ENCODE measurements at regions not wholly inside any gene's neighbourhood (a gene's known extent, or its start where the extent isn't known, plus 50 kb on each side); places are given as distances from the start of the nearest gene placed in this dataset.
"Not testable (repeated sequence)": the region's sequence is repeated elsewhere in the genome, so short reads cannot be mapped to it uniquely, and the experiment has no call there.

DNA sequence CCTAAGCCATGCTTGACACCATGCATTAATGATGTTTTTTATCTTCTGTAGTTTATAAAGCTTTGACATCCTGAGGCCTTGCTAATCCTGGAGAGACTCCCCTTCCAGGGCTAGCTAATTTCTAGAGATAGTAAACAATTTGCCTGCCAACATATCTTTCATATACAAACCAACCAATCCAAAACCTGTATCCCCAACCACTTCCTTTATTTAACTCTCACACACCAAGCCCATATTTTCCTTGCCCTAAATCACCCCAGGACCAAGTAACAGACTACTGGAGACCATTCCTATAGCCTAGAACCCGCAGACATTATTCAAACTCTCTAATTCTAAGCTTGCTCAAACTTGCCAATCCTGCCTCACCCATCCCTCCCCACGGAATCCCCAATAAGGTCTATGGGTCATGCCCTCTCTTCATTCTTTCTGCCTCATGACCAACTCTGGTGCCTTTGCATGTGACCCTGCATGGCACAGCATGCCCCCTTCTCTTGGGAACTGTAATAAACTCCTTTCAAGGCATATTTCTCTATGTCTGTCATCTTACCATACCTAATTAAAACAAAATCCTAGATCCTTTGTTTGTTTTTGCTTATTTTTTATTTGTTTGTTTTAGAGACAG, 116.6 kb upstream of the CACUL1 start:
- H3K4me1 Mint-ChIP-seq = no peaks in the 10 kb centered on the region

DNA sequence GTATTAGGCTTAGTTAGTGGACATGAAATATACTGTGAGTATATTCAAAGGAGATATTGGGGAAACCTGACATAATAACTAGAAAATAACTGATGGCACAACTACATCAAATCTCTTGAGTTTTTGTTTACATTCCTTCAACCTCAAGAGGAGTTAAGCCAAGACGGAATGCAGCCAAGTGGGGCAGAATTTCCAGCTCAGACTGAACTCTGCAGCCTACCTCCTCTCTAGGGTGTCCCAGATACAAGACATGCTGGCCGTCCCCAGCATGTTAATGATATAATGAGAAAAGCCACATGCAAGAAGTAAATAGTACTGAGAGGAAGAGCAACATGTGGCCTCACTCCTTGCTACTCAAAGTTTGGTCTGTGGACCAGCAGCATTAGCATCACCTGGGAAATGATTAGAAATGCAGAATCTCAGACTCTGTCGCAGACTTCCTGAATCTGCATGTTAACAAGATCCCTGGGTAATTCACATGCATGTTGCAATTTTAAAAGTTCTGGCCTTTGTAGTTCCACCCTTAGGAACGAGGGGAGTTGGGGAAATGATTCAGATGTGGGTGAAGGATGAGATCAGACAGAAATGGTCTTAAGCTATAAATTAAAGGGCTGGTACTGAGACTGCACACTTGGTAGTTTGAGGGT, 118.4 kb upstream of the CACUL1 start:
- Mint-ChIP-seq H3K27ac (no peak overlapping the region), H3K36me3 (ENCODE audit: low read depth) (no peaks in the 10 kb centered on the region), H3K4me1 (no peaks in the 10 kb centered on the region), H3K27me3 (peaks cover 18% of the 10 kb centered on the region), H3K4me3 (no peak overlapping the region), H3K9me3 (no peaks in the 10 kb centered on the region)
- DNase-seq = no peak
- intact Hi-C loops (cut with micrococcal nuclease) = no loop called here

More for the DNA sequence above, 116.6 kb upstream of the CACUL1 start:
- no peaks in the 10 kb centered on the region for H3K36me3 Mint-ChIP-seq (ENCODE audit: low read depth)
- intact Hi-C loops (cut with micrococcal nuclease) = no loop called here
- H3K9me3 Mint-ChIP-seq = no peaks in the 10 kb centered on the region
- DNase-seq = no peak
- H3K4me3 Mint-ChIP-seq = no peak overlapping the region
- H3K27ac Mint-ChIP-seq = no peak overlapping the region
- peaks cover 17% of the 10 kb centered on the region for H3K27me3 Mint-ChIP-seq

DNA sequence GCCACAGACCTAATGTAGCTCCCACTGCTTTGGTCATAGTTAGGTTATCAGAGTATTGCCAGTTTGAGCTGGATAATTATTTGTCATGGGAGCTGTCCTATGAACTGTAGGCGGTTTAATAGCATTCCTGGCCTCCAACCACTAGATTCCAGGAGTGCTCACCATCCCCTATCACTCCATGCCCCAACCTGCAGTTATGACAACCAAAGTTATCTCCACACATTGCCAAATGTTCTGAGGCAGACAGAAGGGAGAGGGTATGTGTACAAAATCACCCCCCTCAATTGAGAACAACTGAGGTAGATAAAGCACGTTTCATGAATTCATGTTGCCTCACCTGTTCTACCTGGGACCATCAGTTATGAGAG, 119.0 kb upstream of the CACUL1 start:
- no peak for DNase-seq
- Mint-ChIP-seq H3K4me1 (no peaks in the 10 kb centered on the region), H3K4me3 (no peak overlapping the region), H3K27ac (no peak overlapping the region), H3K27me3 (peaks cover 18% of the 10 kb centered on the region), H3K9me3 (no peaks in the 10 kb centered on the region), H3K36me3 (ENCODE audit: low read depth) (no peaks in the 10 kb centered on the region)
- intact Hi-C loops (cut with micrococcal nuclease) = no loop called here

GRCh38 chr10:118874171-118874570, 119.4 kb upstream of the CACUL1 start:
- intact Hi-C loops (cut with micrococcal nuclease) = no loop called here
- H3K27ac Mint-ChIP-seq = no peak overlapping the region
- no peaks in the 10 kb centered on the region for H3K4me1 Mint-ChIP-seq
- H3K27me3 Mint-ChIP-seq = peaks cover 18% of the 10 kb centered on the region
- no peaks in the 10 kb centered on the region for H3K36me3 Mint-ChIP-seq (ENCODE audit: low read depth)
- no peak for DNase-seq
- no peaks in the 10 kb centered on the region for H3K9me3 Mint-ChIP-seq
- H3K4me3 Mint-ChIP-seq = no peak overlapping the region

- H3K4me1 Mint-ChIP-seq = no peaks in the 10 kb centered on the region
- peaks cover 21% of the 10 kb centered on the region for H3K27me3 Mint-ChIP-seq
- H3K36me3 Mint-ChIP-seq (ENCODE audit: low read depth) = no peaks in the 10 kb centered on the region
- DNase-seq = no peak
- intact Hi-C loops (cut with micrococcal nuclease) = no loop called here
- no peaks in the 10 kb centered on the region for H3K9me3 Mint-ChIP-seq
- H3K27ac Mint-ChIP-seq = no peak overlapping the region
- H3K4me3 Mint-ChIP-seq = no peak overlapping the region
Observed at GRCh38 chr10:118875087-118875486, 120.3 kb upstream of the CACUL1 start.

- Mint-ChIP-seq H3K36me3 (ENCODE audit: low read depth) (no peaks in the 10 kb centered on the region), H3K4me3 (no peak overlapping the region), H3K27me3 (peaks cover 28% of the 10 kb centered on the region), H3K9me3 (peaks cover 4% of the 10 kb centered on the region), H3K27ac (no peak overlapping the region), H3K4me1 (no peaks in the 10 kb centered on the region)
- intact Hi-C loops (cut with micrococcal nuclease) = no loop called here
- DNase-seq = no peak
Observed at GRCh38 chr10:118882741-118883140, 128.0 kb upstream of the CACUL1 start.

GRCh38 chr10:118892255-118892654, 137.3 kb upstream of the NANOS1 start:
- H3K4me1 Mint-ChIP-seq = no peaks in the 10 kb centered on the region
- H3K27me3 Mint-ChIP-seq = peaks cover 6% of the 10 kb centered on the region
- intact Hi-C loops (cut with micrococcal nuclease) = no loop called here
- no peak overlapping the region for H3K4me3 Mint-ChIP-seq
- no peaks in the 10 kb centered on the region for H3K36me3 Mint-ChIP-seq (ENCODE audit: low read depth)
- H3K27ac Mint-ChIP-seq = no peak overlapping the region
- no peak for DNase-seq
- peaks cover 5% of the 10 kb centered on the region for H3K9me3 Mint-ChIP-seq

DNA sequence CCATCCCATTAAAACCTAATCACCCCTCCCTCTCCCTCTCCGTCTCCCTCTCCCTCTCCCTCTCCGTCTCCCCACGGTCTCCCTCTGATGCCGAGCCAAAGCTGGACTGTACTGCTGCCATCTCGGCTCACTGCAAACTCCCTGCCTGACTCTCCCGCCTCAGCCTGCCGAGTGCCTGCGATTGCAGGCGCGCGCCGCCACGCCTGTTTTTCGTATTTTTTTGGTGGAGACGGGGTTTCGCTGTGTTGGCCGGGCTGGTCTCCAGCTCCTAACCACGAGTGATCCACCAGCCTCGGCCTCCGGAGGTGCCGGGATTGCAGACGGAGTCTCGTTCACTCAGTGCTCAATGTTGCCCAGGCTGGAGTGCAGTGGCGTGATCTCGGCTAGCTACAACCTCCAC, 134.6 kb upstream of the NANOS1 start:
- H3K27me3 Mint-ChIP-seq; DNase-seq; intact Hi-C loops (cut with micrococcal nuclease): not testable (repeated sequence)

DNA sequence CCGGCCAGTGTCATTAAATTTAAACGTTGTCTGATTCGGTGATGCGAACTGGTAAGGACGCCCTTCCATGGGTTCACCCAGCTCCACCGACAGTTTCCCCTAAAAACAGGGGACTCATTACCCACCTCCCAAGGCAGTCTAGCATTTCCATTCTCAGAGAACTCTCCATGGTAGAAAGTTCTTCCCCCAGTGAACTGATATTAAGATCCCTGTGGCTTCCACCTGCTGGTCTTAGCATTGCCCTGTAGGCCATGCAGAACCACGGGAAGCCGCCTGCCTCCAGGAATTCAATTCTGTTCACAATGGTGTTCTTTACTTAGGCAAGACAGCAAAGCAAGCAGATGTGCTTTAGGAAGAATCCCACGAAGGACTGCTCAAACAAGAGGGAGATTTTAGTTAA, 128.9 kb upstream of the NANOS1 start:
- no peaks in the 10 kb centered on the region for H3K36me3 Mint-ChIP-seq (ENCODE audit: low read depth)
- intact Hi-C loops (cut with micrococcal nuclease) = no loop called here
- no peak overlapping the region for H3K4me3 Mint-ChIP-seq
- H3K27ac Mint-ChIP-seq = no peak overlapping the region
- peaks cover 3% of the 10 kb centered on the region for H3K27me3 Mint-ChIP-seq
- no peaks in the 10 kb centered on the region for H3K9me3 Mint-ChIP-seq
- H3K4me1 Mint-ChIP-seq = no peaks in the 10 kb centered on the region
- DNase-seq = no peak

More for the DNA sequence above, 134.6 kb upstream of the NANOS1 start:
- H3K27ac Mint-ChIP-seq; H3K9me3 Mint-ChIP-seq; H3K4me3 Mint-ChIP-seq; H3K36me3 Mint-ChIP-seq (ENCODE audit: low read depth); H3K4me1 Mint-ChIP-seq: not testable (repeated sequence)

DNA sequence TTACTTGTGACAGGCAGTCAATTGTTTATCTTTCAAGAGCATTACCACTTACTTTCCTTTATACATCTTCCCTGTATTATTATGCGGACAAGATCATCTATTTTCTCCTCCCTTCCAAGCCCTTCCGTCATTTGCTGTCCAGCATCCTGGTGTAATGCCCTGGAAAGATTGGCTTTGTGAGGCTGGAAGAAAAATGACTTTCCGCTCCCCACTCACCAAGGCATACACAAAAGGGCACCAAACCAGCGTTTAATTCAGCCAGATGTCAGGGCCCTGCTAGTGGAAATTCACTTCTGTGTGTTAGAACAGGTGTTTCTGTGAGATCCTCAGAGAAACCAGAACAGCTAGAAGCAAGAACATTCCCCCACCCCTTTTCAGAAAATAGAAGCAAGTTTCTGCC, 128.1 kb upstream of the NANOS1 start:
- intact Hi-C loops (cut with micrococcal nuclease) = no loop called here
- Mint-ChIP-seq H3K27me3 (peaks cover 4% of the 10 kb centered on the region), H3K4me3 (no peak overlapping the region), H3K27ac (no peak overlapping the region), H3K36me3 (ENCODE audit: low read depth) (no peaks in the 10 kb centered on the region), H3K4me1 (no peaks in the 10 kb centered on the region), H3K9me3 (no peaks in the 10 kb centered on the region)
- DNase-seq = no peak

DNA sequence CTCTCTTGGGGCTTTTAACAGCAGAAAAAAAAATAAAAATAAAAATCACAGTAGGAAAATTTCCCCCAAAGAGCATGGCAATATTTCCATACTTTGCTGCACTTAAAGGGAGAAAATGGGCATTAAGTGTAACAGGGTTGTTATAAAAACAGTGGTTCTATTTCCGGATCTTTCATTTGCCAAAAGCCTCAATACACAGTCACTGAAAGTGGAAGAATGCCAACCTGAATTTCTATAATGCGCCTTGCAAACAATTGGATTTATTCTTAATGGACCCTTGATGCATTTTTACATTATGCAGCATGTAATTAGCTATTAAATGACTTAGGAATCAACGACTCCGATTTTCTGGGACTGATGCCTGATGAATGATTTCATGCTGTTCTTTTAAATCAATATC, 127.6 kb upstream of the NANOS1 start:
- intact Hi-C loops (cut with micrococcal nuclease) = no loop called here
- no peak overlapping the region for H3K27ac Mint-ChIP-seq
- peaks cover 4% of the 10 kb centered on the region for H3K27me3 Mint-ChIP-seq
- H3K4me3 Mint-ChIP-seq = no peak overlapping the region
- H3K9me3 Mint-ChIP-seq = no peaks in the 10 kb centered on the region
- H3K4me1 Mint-ChIP-seq = no peaks in the 10 kb centered on the region
- no peaks in the 10 kb centered on the region for H3K36me3 Mint-ChIP-seq (ENCODE audit: low read depth)
- no peak for DNase-seq

GRCh38 chr10:118902656-118903055, 126.9 kb upstream of the NANOS1 start:
- DNase-seq; intact Hi-C loops (cut with micrococcal nuclease); H3K9me3 Mint-ChIP-seq; H3K4me1 Mint-ChIP-seq; H3K36me3 Mint-ChIP-seq (ENCODE audit: low read depth); H3K4me3 Mint-ChIP-seq; H3K27me3 Mint-ChIP-seq; H3K27ac Mint-ChIP-seq: not testable (repeated sequence)

DNA sequence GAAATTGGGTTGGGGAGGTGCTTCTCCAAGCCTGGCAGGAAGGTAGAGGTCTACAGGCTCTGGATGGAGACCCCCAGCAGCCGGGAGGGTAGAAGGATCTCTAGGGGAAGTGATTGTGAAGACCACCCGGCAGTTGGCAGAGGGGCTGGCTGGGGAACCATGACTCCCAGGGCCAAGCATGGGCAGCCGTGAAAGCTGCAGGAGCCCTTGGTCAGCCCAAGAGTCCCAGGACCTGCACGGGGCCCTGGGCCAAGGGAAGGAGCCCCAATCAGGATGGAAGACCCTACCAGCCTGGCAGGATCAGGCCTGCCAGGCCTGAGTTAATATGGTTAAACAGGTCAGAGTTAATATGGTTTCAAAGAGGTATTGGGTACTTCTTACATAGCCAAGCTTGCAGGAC, 126.3 kb upstream of the NANOS1 start:
- Mint-ChIP-seq H3K36me3 (ENCODE audit: low read depth) (no peaks in the 10 kb centered on the region), H3K27ac (no peak overlapping the region), H3K9me3 (no peaks in the 10 kb centered on the region), H3K4me3 (no peak overlapping the region), H3K27me3 (peaks cover 4% of the 10 kb centered on the region), H3K4me1 (no peaks in the 10 kb centered on the region)
- intact Hi-C loops (cut with micrococcal nuclease) = no loop called here
- no peak for DNase-seq

- peaks cover 4% of the 10 kb centered on the region for H3K27me3 Mint-ChIP-seq
- no peak for DNase-seq
- H3K4me1 Mint-ChIP-seq = no peaks in the 10 kb centered on the region
- intact Hi-C loops (cut with micrococcal nuclease) = no loop called here
- no peaks in the 10 kb centered on the region for H3K9me3 Mint-ChIP-seq
- H3K27ac Mint-ChIP-seq = no peak overlapping the region
- H3K4me3 Mint-ChIP-seq = no peak overlapping the region
- H3K36me3 Mint-ChIP-seq (ENCODE audit: low read depth) = no peaks in the 10 kb centered on the region
Observed at GRCh38 chr10:118903691-118904090, 125.8 kb upstream of the NANOS1 start.

DNA sequence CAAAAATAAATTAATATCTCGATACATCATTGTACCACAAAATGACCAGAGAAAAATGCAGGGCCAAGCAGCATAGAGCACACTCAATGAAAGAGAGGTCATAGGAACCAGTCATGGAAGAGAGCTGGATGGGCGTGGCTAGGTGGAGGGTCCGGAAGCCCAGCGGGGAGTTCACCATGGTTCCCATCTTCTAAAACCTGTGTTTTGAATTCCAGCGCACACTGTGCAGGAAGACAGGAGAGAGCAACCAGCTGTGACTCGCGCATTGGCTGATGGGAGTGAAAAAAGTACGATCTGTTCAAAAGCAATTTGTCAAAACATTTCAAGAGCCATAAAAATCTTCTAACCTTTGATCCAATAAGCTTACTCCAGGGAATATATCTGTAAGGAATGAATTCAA, 125.2 kb upstream of the NANOS1 start:
- H3K4me3 Mint-ChIP-seq = no peak overlapping the region
- no peaks in the 10 kb centered on the region for H3K9me3 Mint-ChIP-seq
- no peak overlapping the region for H3K27ac Mint-ChIP-seq
- no peaks in the 10 kb centered on the region for H3K4me1 Mint-ChIP-seq
- DNase-seq = no peak
- no peaks in the 10 kb centered on the region for H3K36me3 Mint-ChIP-seq (ENCODE audit: low read depth)
- H3K27me3 Mint-ChIP-seq = peaks cover 4% of the 10 kb centered on the region
- intact Hi-C loops (cut with micrococcal nuclease) = no loop called here
